Renal cortical epithelial cell (primary cell): ENCODE measurements at regions not wholly inside any gene's neighbourhood (a gene's known extent, or its start where the extent isn't known, plus 50 kb on each side); places are given as distances from the start of the nearest gene placed in this dataset.

Experiments used
- DNase-seq: peaks from one replicate; pipeline ENCODE4 v3.0.0-alpha.2; 2011; ENCODE audit warnings: low read depth

DNA sequence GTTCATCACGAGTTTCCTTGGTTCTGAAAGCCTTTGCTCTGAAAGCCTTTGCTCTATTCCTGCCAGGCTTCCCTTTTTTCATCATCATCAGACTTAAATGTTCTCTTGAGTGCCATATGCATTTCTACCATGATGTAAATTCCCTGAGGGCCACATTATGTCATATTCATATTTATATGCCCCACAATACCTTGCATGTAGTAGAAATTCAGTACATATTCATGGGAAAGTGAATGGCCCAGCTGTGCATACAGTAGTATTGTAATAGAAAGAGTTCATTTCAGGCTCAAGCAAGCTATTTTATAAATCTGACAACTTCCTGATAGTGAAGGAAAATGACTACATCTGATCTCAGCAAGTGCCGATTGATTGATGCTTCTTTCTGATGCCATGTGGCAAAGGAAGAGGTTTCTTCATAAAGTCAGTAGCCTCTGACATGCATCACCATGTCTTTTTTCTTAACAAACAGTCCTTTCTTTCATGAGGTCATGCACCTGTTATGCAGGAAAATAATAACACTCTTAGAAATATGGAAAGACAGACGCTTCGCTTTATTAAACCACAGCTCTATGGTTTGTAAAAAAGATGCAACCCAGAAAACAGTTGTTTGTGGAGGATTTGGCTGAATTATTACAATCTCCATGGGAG is 308.7 kb downstream of the SAMD5 start:
- no peak for DNase-seq

DNA sequence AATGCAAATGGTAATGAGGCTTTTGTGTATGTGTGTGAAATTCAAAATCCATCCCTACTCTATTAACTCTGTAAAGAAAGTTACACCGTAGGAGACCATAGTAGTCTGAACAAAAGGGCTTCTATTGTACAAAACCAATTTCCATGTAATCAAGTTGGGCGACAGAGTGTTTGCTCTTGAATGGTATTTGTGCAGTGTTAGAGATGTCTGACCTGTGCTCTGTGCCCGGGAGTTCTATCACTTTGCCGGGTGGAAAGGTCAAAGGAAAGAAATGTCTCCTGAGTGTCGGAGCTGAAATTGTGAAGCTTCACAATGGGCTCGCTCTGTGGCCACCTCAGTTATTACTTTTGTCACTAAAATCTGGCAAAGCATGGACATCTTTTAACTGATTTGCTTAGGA is 312.0 kb downstream of the SAMD5 start:
- DNase-seq = no peak

DNA sequence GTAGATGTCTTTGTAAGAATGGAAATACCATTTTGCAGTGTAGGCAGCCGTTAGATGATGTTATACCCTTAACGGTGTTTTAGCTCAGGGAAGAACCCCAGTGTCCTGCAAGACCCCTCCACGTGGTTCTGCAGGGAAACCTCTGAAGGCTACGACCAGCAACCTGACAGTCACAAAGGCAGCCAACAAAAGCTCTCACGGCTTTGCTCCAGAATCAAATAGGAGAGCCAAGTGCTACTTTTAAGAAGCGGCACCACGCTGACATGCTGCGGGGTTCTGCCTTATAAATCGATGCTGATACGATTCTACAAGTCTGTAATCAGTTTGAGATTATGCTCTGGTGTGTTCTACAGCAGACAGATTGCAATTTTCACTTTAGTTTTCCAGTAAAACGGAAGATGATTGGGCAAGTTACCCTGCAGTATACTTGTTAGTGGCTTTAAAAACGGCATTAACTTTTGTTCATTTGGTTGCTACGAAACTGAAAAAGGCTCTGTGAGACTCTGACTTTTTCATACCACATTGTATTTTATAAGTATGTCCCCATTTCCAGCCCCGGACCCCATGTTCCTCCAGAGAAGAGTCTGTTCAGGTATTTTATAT is 312.9 kb downstream of the SAMD5 start:
- no peak for DNase-seq

DNA sequence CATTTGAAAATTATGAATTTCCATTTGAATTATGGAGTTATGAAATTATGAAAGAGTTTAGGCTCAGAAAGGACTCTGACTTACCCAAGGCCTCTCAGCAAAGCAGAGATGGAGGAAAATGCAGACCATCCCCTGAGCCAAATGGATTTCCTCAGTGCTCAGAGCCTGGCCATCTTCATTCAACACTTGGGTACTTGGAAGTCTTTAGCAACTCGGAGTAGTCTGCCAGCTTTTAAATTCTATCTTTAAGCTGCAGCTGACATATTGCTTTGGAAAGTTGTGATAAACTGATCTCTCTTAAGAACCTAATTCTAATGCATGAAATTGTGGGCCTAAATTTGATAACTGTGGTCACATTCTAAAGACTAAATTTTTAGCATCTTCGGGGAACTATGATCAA is 315.4 kb downstream of the SAMD5 start:
- no peak for DNase-seq

DNA sequence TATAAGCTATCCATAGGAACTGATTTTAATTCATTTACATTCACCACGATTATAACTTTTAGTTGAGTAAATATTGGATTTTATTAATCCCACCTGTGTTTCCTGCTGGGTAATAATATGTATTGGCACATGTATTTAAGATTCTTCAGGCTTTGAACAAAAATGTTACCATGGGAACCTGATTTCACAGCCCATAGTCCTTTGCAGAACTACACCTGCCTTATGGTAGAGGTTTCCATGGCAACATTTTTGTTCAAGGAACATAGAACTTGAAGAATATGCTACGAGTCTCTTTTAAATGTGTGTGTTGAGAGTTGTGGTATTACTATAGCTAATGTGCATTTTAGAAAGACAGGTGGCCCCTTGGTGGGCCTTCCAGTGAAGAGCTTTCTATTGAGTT is 317.4 kb downstream of the SAMD5 start:
- DNase-seq = no peak

DNA sequence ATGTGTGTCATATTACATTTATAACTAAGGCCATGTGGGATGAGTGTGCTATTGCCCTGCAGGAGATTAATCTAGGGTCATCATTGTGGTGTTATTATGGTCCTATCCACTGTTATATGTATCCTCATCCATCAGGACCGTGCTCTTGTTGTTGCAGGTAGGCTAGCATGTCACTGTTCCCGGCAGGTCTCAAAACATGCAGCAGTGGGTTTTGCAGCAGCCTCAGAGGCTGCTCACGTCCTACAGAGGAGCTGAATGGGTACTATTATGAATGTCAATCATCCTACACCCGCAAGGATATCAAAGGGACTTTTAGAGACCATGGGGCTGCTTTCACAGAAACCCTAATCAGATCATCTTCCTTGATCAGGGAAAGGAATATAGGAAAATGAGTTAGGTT is 318.2 kb downstream of the SAMD5 start:
- DNase-seq = no peak

DNA sequence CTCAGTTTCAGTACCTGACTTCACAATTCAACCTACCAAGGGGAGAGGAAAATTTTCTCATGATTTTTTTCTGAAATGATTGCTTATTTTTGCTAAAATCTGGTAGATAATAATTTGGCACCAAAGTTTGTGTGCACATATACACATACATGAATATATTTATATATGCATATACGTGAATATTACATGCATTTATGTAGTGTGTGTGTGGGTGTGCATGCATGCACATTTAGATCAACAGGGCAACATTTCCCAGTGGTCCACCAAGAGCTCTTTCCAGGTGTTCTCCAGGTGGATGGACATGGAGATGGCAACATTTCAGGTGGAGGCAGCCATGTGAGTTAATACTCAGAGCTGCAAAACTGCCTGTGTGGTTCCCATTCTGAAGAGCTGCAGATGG is 320.9 kb downstream of the SAMD5 start:
- DNase-seq = no peak

DNA sequence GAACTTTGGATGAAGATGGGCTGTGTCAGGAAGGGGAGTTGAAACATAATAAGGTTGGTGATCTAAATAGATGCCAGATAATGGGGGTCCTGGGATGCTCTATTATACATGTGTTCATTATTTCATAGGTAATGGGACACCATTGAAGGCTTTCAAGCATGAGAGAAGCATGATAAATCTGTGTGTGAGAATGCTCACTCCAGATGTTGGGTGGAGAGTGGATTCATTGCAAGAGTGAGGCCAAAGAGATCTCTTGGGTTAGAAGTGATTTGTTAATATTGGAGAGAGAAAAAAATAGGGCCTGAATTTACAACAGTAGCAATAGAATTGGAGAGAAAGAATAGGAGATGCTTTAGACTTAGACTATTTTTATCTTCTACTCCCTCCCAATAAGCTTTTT is 321.3 kb downstream of the SAMD5 start:
- DNase-seq = no peak

DNA sequence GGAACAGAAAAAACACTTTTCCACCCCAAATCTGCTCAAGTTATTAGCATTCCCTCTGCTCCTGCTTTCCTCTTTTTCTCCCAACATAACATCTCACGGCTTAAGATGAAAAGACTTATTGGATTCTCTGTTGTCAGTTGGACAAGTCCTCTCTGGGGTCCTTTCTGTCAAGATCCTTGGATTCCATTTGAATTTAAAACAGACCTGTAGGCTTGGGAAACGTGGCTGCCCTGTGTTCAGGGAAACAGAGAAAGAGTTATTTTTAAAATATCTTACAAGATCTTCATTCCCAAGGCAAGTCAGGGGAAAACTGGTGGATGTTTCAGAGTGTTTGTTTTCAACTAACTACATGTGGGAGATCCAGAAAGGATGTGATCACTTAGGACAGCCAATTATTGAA is 322.9 kb downstream of the SAMD5 start:
- no peak for DNase-seq

DNA sequence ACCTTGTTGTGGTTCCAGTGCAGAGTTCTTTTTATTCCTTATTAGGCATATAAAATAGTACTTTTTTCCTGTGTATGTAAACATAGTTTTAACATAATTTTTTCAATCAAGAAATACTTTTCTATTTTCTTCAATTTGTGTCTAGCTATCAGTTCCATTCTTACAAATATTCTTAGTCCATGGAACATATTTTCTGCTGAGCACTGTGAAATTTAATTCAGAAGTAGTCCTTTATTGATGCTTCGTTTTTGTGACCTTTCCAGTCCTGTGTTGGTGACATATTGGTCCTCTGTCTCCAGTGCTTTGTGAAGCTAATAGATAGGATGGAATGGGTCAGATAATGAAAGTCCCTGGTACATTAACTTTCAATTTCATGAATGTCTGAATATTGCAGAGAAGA is 325.1 kb downstream of the SAMD5 start:
- DNase-seq = no peak

DNA sequence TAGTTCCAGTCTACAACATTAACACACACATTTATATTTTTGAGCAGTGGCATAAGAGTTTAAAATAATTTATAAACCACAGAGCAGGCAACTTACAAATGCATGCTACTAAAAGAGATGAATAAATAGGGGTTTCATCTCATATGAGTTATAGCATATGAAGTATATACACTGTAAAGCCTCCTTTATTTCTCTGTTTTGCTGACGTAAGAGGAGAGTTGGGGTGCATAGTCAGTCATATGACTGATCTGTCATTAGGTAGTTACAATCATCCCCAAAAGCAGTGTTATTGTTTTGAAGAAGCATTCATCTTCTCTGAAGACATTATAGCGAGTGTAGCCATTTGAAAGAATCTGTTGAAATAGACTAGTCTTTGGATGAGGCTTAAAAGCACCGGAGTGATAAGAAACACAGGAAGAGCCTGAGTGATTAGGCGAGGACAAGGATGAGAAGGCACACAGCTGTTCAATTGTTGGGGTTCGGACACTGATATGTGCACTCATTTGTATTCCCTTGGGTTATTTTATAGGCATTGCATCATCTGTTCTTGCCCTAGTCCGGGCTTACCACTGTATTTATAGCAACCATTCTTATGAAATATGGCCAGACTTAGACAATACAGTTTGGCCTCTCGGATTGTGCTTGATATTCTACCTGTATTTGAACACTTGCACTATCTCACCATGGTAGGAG is 325.7 kb downstream of the SAMD5 start:
- no peak for DNase-seq

DNA sequence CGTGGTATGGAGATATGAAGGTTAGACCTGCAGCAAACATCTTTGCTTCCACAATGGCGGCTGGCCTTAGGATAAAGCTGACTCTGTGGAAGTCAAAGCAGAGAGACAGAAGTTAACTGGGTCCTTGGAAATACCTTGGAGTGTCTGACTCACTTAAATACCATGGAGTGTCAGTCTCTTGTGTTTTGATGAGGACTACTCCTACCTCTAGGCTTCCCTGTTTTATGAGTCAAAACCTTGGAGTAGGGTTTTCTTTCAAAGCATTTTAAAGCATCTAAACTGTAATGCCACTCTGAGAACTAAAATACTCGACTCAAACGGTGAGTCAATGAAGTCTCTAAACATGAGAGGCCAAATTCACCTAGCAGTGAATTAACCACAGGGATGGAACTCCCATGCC is 329.1 kb downstream of the SAMD5 start:
- DNase-seq = peak; percentile 20

DNA sequence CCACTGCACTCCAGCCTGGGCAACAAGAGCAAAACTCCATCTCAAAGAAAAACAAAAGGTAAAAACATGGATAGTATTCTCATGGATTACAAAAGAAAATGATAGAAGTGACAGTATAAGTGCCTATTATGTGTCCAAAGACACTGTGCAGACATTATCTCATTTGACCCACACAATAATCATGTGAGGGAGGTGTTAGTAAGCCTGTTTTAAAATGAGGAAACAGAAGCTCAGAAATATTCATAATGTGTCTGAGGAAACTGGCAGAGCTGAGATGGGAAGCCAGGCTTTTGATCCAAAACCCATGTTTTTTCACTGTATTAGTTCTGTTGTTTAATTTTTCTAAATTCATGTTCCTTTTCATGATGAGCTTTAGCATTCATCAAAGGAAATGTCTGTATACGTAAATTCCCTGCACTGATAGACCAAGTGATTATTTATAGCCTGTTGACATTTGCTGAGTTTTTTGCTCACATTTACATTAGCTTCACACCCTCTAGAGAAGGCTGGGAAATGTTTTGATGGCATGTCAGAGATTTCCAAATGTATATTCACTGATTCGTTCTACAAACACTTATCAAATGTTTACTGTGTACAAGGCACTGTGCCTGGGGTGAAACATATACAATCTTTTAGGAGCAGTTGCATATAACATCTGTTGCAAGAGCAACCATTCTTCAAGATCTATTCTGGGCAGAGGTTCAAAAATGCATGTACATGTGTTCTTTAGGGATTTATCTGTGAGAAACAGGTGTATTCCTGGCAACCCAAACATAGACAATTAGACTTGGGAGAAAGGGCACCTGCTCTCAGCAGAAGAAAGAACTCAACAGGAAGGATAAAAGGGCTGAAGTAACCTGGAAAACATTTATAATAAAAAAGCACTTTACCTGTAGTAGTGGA is 331.5 kb downstream of the SAMD5 start:
- DNase-seq = no peak

DNA sequence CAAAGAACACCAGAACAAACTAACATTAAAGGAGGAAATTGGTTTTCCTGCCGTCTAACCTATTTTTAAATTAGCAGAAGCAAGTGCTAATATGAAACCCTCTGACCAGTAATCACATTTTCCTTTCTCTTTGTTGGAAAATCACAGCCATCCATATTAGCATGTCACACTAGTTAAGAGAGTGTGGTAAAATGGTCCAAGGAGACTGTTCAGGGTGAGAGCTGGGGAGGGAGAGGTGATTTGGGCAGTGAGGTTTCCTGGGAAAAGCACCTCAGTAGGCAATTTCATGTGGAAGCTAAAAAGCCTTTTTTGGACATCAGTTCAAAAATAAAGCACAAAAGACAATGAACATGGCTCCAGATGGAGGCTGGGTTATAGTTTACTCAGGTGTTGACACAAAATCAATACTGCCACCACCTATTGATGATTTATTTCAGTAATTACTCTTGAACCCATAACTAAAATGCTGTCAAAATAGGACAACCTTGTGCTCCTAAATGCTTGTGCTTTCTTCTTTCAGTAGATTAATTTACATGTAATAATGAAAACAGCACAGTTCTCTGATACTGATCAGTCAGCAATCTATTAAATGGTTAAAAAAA is 333.2 kb downstream of the SAMD5 start:
- DNase-seq = no peak

DNA sequence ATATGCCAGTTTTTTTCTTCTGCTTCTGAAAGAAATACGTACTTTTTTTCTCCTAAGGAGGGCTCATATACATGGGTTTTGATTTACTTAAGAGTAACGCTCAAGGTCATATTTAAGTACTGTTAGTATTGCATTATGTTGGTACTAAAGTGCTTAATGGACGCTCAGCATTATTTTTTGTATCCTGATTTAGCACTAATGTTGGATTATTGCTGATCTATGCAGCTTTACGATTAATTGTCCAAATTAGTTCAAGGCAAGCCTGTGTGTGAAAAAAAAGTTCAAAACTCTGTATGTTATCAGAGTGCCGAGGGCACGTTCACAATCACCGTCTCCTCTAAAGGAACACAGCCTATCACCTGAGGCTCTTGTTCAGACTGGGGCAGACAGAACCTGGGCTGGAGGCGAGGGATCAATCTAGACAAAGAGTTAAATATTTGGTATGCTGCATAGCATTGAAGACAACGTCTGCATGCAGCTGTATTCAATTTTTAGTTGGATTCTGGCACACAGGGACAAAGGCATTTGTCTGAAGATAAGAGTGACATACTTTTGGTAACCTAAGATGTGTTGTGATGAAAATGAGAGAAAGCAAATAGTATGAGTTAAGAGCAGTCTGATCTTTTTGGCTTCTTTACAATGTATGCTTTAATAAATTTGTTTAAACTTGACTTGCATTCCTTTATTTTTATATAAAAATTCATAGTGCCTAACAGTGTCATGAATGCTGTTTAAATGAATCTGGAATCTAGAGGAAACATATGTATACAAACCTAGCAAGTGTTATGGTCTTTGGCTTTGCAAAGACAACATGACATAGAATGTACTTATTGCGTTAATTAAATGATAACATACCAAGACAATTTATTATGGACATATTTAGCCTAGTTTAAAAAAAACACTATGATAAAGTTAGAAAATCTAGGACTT is 341.2 kb downstream of the SAMD5 start:
- DNase-seq = no peak

DNA sequence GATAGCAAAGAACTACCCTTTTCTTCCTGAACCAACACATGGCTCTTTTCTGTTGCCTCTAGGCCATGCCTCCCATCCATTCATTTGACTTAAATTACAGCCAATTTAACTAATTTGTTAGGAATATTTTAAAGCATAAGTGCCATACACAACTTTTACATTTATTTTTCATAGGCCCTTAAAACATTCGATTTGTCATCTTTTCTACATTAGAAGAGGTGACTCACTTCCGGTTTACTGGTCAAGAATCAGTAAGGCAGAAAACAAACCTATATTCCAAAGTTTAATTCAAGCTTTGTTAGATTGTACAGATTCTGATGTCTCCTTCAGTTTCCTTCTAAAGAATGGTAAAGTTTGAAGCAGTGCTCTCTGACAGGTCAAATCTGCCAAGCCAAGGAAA is 344.3 kb downstream of the SAMD5 start:
- DNase-seq = peak; percentile 7

DNA sequence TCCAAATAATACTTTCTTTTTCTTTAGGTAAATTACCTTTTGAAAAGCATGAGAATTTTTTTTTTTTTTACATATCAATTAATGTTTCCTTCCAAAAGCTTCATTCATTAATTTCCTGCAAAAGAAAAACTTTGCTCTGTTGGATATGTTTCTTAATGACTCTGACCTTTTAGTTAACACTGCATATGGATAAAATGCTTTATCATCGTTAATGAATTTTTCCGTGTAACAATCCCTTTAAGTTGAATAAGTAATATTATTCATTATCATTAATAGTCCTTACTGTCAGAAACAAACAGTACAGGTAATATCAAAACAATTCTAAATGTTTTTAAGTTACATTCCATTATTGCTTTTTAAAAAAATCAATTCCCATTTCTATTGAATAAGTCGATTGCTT is 345.1 kb downstream of the SAMD5 start:
- no peak for DNase-seq

DNA sequence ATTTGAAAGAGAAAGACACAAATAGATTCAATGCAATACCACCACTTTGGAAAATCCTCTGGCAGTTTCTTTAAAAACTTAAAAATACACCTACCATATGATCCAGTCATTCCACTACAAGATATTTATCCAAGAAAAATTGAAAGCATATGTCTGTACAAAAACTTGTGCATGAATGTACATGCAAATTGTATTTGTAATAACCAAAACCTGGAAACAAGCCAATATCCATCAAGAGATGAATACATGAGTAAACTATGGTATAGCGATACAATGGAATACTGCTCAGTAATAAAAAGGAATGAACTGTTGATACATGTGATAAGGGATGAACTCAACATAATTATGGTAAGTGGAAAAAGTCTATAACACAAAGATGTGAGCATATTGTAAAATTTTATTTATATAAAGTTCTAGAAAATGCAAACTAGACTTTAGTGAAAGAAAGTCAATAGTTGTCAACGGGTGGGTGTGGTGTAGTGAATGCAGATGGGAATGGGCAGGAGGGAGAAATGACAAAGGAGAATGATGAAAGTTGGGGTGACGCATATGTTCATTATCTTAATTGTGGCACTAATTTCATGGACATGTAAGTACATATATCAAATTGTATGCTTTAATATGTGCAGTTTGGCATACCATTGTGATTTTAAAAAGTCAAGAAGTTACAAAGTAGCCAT is 347.5 kb downstream of the SAMD5 start:
- DNase-seq = no peak

DNA sequence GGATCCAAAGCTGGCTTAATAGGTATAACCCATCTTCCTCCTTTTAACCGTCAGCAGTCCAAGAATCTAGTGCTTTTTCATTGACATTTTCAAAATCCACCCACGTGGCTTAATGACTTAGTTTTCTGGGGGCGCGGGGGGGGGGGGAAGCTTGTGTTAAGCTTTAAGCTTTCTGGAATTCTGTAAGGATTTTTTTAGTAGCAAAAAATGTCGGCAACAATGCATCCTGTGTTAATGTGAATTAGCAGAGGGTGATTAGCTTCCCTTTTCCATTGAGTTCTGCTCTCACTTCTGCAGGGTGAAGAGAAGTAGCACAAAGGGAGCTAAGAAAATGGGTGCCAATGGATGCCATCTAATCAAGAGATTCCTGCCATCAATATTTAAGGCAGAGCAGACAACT is 348.2 kb downstream of the SAMD5 start:
- DNase-seq = no peak

DNA sequence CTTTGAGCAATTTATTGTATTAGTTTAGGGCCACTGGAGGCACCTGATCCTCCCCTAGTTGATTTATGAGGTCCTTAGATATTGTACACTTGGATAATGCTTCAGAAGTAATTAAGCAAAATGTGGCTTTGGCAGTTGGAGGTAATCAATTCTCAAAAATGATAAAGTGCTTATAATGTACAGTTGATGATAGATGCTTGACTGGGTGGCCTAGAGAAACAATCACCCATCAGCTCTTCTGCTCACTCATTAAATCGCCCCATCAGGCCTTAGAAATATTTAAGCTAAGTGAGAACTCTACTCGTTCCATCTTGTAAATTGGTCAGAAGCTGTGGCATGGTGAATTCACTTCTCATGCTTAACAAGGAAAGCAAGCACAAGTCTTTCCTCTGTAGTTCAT is 349.9 kb downstream of the SAMD5 start:
- no peak for DNase-seq
